Heart left ventricle (tissue), 13 donors: ENCODE measurements at regions not wholly inside any gene's neighbourhood (a gene's known extent, or its start where the extent isn't known, plus 50 kb on each side); places are given as distances from the start of the nearest gene placed in this dataset.

Source experiments
- POLR2A ChIP-seq, 2 donors: fragments of 450-650 bp; IDR thresholded peaks; one replicate each; pipeline ENCODE4 v1.6.1; 2017; ENCODE audit warnings: antibody characterized with exemption in 2 of 2, mild to moderate bottlenecking in 2 of 2, moderate library complexity in 2 of 2
- TF ChIP-seq, protein P1 (sequence below), 12 donors: fragments of 200-600 bp; sonication (generic) in 4 of 12; IDR thresholded peaks; one replicate each; pipeline versions ENCODE4 v1.5.0 to v1.8.0; 2018 to 2022; ENCODE audit warnings: antibody characterized with exemption in 12 of 12, mild to moderate bottlenecking in 5 of 12
- donor health status: ischemic (EF 13 %, LVEDD 7.1; RV severe dilation, severe dysfunction).
- donor health status: DM: no; HTN: yes; CAD: no.
- donor health status: DM: no; HTN: no; CAD: no.
- donor health status: ischemic (EF 25% LVEDD 6.9; RV normal size, moderate dysfunction).
- donor health status: ischemic (EF 25% LVEDD 5.7; RV mildly dilated, moderate dysfunction).
- donor health status: ischemic (EF 35%, LVEDD 5.7; RV mildly dilated, moderate dysfunction).
- donor health status: nonischemic (EF 11% LVEDD 7.7; RV severe dilation, severe dysfunction).
- donor health status: DM: yes; HTN: yes; CAD: no.
- donor health status: PGD.
- donor health status: ischemic (EF 29% LVEDD 5.4; RV normal size, mild dysfunction).
- donor health status: nonischemic (EF 23%, LVEDD 6.1; RV moderate dilation, normal function).

DNA sequence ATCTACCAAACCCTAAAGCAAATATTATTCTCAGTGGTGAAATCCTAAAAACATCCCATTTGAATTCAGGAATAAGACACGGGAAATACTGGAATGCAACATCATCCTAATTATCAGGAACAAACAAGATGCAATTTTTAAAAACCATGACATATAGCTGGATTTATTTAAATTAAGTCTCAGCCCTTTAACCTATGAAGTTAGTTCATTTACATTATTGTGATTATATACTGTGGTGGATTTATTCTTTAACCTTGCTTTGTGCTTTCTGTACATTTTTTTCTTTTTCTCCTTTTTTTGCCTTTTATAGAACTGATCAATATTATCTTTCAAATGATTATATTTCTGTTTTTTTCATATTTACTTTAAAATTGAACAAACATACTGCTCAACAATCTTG lies 59.8 kb upstream of the ARMC2 start:
- TF ChIP-seq, protein P1, sequence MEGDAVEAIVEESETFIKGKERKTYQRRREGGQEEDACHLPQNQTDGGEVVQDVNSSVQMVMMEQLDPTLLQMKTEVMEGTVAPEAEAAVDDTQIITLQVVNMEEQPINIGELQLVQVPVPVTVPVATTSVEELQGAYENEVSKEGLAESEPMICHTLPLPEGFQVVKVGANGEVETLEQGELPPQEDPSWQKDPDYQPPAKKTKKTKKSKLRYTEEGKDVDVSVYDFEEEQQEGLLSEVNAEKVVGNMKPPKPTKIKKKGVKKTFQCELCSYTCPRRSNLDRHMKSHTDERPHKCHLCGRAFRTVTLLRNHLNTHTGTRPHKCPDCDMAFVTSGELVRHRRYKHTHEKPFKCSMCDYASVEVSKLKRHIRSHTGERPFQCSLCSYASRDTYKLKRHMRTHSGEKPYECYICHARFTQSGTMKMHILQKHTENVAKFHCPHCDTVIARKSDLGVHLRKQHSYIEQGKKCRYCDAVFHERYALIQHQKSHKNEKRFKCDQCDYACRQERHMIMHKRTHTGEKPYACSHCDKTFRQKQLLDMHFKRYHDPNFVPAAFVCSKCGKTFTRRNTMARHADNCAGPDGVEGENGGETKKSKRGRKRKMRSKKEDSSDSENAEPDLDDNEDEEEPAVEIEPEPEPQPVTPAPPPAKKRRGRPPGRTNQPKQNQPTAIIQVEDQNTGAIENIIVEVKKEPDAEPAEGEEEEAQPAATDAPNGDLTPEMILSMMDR (IDR thresholded peaks at IDR 0.05) = no peak
- TF ChIP-seq POLR2A (IDR thresholded peaks at IDR 0.05) = no peak
